ENCODE measurements at regions not wholly inside any gene's neighbourhood (a gene's known extent, or its start where the extent isn't known, plus 50 kb on each side); places are given as distances from the start of the nearest gene placed in this dataset.

- H3K9ac ChIP-seq (replicated peaks; ENCODE audit: extremely low read depth, insufficient read depth, low read length): no peak overlapping the region
- no peaks in the 10 kb centered on the region for H3K79me2 ChIP-seq (ENCODE audit: control insufficient read depth, insufficient read depth, low read length)
- no peaks in the 10 kb centered on the region for H3K9me1 ChIP-seq (replicated peaks; ENCODE audit: control insufficient read depth, extremely low read depth, insufficient read depth, low read length)
- FAIRE-seq: no peak
- no peak for DNase-seq (ENCODE audit: low read depth, low spot score)
- peaks cover 5 to 38% of the 10 kb centered on the region in 2 experiments for H3K27me3 ChIP-seq (ENCODE audit: control insufficient read depth in 2 of 2, insufficient read depth in 2 of 2, low read length in 2 of 2)
- H2AFZ ChIP-seq (ENCODE audit: low read depth, low read length): no peak overlapping the region
- no peak overlapping the region for H3K4me3 ChIP-seq (replicated peaks in 1 of 3; ENCODE audit: insufficient read depth in 1 of 3, low read depth in 1 of 3, low read length in 3 of 3)
- CTCF ChIA-PET: interaction anchor here (1.2 to 1.7 kb wide), 2 partner anchors 14 to 17 kb away, joined by 3 to 4 read pairs; no protein-coding TSS in a partner anchor
- H4K20me1 ChIP-seq (replicated peaks; ENCODE audit: control insufficient read depth, extremely low read depth, insufficient read depth, low read length): no peaks in the 10 kb centered on the region
- no peaks in the 10 kb centered on the region for H3K36me3 ChIP-seq (ENCODE audit: control insufficient read depth in 2 of 2, extremely low read depth in 1 of 2, insufficient read depth in 2 of 2, low read length in 2 of 2)
- no peak overlapping the region for H3K27ac ChIP-seq (ENCODE audit: insufficient read depth, low read depth, low read length)
- dilution Hi-C loops (cut with MboI; ENCODE audit: extremely low pct_ligation_motif_present, low sequenced_read_pairs): no loop called here
- BruUV-seq (replicated peaks): no TSS peak
- no peaks in the 10 kb centered on the region for H3K9me3 ChIP-seq (replicated peaks; ENCODE audit: control insufficient read depth, insufficient read depth, low read length)
- no peak overlapping the region for H3K4me2 ChIP-seq (ENCODE audit: insufficient read depth, low read length)
- H3K4me1 ChIP-seq (ENCODE audit: control insufficient read depth, extremely low read depth, insufficient read depth, low read length): no peaks in the 10 kb centered on the region
- no peak for TF ChIP-seq POLR2AphosphoS5 (IDR thresholded peaks at IDR 0.05; ENCODE audit: insufficient read depth, low read depth, low read length)
- TF ChIP-seq POLR2A (IDR thresholded peaks at IDR 0.05; ENCODE audit: low read depth, low read length): no peak
- no peak for TF ChIP-seq GATA2 (IDR thresholded peaks at IDR 0.05; ENCODE audit: insufficient read depth, insufficient read length, low read depth, low read length)
- TF ChIP-seq EZH2 (IDR thresholded peaks at IDR 0.05; ENCODE audit: borderline replicate concordance, low read depth, low read length, severe bottlenecking): no peak
- no peak for TF ChIP-seq JUN (IDR thresholded peaks at IDR 0.05; ENCODE audit: borderline replicate concordance, insufficient read depth, insufficient read length, low read depth)
- no peak for TF ChIP-seq FOS (IDR thresholded peaks at IDR 0.05; ENCODE audit: borderline replicate concordance, insufficient read depth, low read length)
- no peak for TF ChIP-seq MAX (IDR thresholded peaks at IDR 0.05; ENCODE audit: insufficient read depth, insufficient read length)
- no peak for TF ChIP-seq MYC (IDR thresholded peaks at IDR 0.05; ENCODE audit: low read depth, low read length)
- TF ChIP-seq CTCF (IDR thresholded peaks at IDR 0.05; ENCODE audit: extremely low read depth in 1 of 2, insufficient read depth in 1 of 2, low read depth in 1 of 2, low read length in 2 of 2): no peak
- intact Hi-C loops (cut with micrococcal nuclease): no loop called here
- POLR2A ChIA-PET: no interaction called here
These were observed 88.5 kb upstream of the CCDC150 start for GRCh38 chr2:196551014-196551413.

Data from endothelial cell of umbilical vein (primary cell).